PC-9 (cell line): ENCODE measurements at regions not wholly inside any gene's neighbourhood (a gene's known extent, or its start where the extent isn't known, plus 50 kb on each side); places are given as distances from the start of the nearest gene placed in this dataset.
"Not testable (repeated sequence)": the region's sequence is repeated elsewhere in the genome, so short reads cannot be mapped to it uniquely, and the experiment has no call there.

ENCODE experiments used
- CTCF ChIP-seq: fragments of 200-600 bp; sonication (generic); conservative IDR thresholded peaks from 2 replicates; pipeline ENCODE4 v1.6.1; 2017; ENCODE audit warnings: mixed run types, antibody characterized with exemption, mild to moderate bottlenecking, moderate library complexity
- EZH2 ChIP-seq: fragments of 200-600 bp; sonication (generic); IDR thresholded peaks from 2 replicates; pipeline ENCODE4 v1.8.0; 2017; ENCODE audit warnings: antibody characterized with exemption, low read depth

DNA sequence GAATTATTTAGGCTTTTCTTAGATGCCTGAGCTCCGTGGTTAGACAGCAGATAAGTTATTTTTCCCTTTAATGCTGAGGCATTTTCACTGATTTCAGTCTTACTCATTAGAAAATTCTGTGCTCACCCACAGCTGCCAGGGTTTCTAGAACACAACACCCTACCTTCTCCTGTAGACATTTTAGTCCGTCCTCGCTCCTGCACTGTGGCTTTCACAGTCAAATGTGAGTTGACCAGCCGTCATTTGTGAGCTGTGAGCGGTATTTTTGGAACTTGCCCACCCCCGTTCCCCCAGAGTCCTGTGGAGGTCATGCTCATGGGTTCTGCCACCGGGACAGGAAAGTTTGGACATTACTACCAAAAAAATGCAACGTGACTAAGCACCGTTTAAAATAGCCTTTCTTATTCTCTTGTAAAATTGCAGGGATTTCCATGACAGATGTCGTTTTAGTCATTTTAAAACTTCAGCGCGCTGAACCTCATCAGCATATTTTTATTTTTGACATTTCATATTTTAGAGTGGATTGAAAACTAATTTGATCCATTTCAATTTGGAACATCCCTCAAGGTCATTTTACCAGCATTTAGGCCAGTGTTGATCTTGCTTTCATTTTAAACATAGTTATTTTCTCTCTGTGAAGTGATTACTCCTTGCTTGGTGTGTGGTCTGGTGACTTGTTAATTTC lies 249.6 kb upstream of the PLGLB2 start:
- not testable (repeated sequence) for TF ChIP-seq CTCF, EZH2
